ENCODE measurements at regions not wholly inside any gene's neighbourhood (a gene's known extent, or its start where the extent isn't known, plus 50 kb on each side); places are given as distances from the start of the nearest gene placed in this dataset.

DNA sequence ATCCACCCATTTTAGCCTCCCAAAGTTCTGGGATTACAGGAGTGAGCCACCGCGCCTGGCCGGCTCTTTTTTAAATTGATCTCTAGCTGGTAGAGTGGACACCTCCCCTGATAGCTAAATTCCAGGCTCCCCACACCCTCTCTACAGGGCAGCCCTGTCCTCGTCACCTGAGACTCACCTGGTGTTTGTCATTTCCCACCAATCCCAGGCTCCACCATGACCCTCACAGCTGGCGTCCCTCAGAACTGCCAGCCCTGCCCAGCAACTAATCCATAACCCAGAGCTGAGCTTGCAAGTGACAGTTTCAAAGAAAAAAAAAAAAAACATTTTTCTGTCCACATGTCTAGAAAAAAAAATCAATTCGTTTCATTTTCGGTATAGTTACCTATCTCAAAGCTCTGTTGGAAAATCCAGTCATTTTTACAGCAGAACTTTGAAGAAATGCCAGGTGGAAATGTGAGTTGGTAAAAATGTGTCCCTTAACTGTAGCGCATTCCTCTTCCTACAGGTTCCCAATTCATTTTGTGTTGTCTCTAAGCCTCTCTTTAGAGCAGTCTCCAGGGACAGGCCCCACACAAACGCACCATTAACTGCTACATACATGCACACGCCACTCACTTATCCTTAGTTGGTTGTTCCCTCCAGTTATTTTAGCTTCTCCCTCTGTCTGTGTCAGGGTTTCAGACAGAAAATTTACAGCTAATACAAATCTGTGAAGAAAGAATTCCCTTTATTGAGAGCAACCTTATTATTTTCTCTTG, 294.7 kb downstream of the FBXO15 start:
- H3K4me3 ChIP-seq (ENCODE audit: low read depth in 1 of 2, low read length in 2 of 2): no peak overlapping the region
- H3K4me1 ChIP-seq (ENCODE audit: control insufficient read depth in 2 of 2, insufficient read depth in 2 of 2, low read length in 1 of 2): no peaks in the 10 kb centered on the region
- WGBS, 2 donors: 49 to 52% methylated on average over 10 of the region's 10 CpGs
- no peak overlapping the region for H3K27ac ChIP-seq (ENCODE audit: low read depth in 2 of 2, low read length in 1 of 2)
- no peaks in the 10 kb centered on the region for H3K36me3 ChIP-seq (ENCODE audit: control insufficient read depth in 2 of 2, insufficient read depth in 2 of 2, low read length in 1 of 2)
- H3K27me3 ChIP-seq (ENCODE audit: control insufficient read depth in 1 of 2, insufficient read depth in 2 of 2, low read length in 2 of 2): no peaks in the 10 kb centered on the region
- peaks cover 0 to 4% of the 10 kb centered on the region in 2 donors for H3K9me3 ChIP-seq (ENCODE audit: control insufficient read depth in 2 of 2, insufficient read depth in 1 of 2, low read depth in 1 of 2, low read length in 1 of 2)

DNA sequence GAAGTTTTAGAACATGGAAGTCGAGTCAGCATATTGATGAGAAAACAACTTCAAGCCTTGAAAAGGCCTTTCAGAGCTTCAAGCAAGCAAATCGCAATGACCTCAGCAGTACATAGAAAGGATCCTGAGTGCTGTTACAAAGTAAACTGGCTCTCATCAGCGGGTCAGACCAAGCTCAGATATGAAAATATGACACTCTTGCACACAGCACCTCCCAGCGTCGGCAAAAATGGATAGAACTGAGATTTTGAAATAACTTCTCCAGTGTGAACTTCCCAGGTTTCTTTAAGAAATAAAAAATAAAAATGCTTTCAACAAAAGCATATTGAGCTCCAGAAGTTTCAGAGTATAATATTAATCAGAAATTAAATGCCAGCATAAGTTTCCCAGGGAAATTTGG, 296.9 kb downstream of the FBXO15 start:
- 79 to 85% methylated on average over 5 of the region's 5 CpGs for WGBS, 2 donors
- no peaks in the 10 kb centered on the region for H3K4me1 ChIP-seq (ENCODE audit: control insufficient read depth in 2 of 2, insufficient read depth in 2 of 2, low read length in 1 of 2)
- no peak overlapping the region for H3K27ac ChIP-seq (ENCODE audit: low read depth in 2 of 2, low read length in 1 of 2)
- no peak overlapping the region for H3K4me3 ChIP-seq (ENCODE audit: low read depth in 1 of 2, low read length in 2 of 2)
- no peaks in the 10 kb centered on the region for H3K27me3 ChIP-seq (ENCODE audit: control insufficient read depth in 1 of 2, insufficient read depth in 2 of 2, low read length in 2 of 2)
- no peaks in the 10 kb centered on the region for H3K9me3 ChIP-seq (ENCODE audit: control insufficient read depth in 2 of 2, insufficient read depth in 1 of 2, low read depth in 1 of 2, low read length in 1 of 2)
- no peaks in the 10 kb centered on the region for H3K36me3 ChIP-seq (ENCODE audit: control insufficient read depth in 2 of 2, insufficient read depth in 2 of 2, low read length in 1 of 2)

DNA sequence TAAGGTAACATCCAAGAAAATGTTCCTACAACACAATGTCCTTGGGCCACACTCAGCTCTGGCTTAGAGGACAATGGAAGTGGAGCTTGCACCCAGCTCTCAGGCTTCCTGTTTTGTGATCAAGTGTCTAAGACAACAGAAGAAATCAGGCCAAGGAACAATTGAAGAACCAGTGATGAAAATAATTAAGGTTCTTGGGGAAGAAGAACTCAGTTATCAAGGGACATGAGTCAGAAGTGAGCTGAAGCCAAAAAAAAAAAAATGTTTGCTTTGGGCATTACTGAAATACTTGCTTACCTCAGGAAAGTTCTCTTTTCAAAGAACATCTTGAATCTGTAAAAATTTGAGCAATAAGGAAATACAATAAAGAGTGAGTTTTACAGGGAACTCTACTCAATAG, 299.0 kb downstream of the FBXO15 start:
- H3K27ac ChIP-seq (ENCODE audit: low read depth in 2 of 2, low read length in 1 of 2): no peak overlapping the region
- no peaks in the 10 kb centered on the region for H3K27me3 ChIP-seq (ENCODE audit: control insufficient read depth in 1 of 2, insufficient read depth in 2 of 2, low read length in 2 of 2)
- no peaks in the 10 kb centered on the region for H3K9me3 ChIP-seq (ENCODE audit: control insufficient read depth in 2 of 2, insufficient read depth in 1 of 2, low read depth in 1 of 2, low read length in 1 of 2)
- H3K4me3 ChIP-seq (ENCODE audit: low read depth in 1 of 2, low read length in 2 of 2): no peak overlapping the region
- no peaks in the 10 kb centered on the region for H3K4me1 ChIP-seq (ENCODE audit: control insufficient read depth in 2 of 2, insufficient read depth in 2 of 2, low read length in 1 of 2)
- no peaks in the 10 kb centered on the region for H3K36me3 ChIP-seq (ENCODE audit: control insufficient read depth in 2 of 2, insufficient read depth in 2 of 2, low read length in 1 of 2)

DNA sequence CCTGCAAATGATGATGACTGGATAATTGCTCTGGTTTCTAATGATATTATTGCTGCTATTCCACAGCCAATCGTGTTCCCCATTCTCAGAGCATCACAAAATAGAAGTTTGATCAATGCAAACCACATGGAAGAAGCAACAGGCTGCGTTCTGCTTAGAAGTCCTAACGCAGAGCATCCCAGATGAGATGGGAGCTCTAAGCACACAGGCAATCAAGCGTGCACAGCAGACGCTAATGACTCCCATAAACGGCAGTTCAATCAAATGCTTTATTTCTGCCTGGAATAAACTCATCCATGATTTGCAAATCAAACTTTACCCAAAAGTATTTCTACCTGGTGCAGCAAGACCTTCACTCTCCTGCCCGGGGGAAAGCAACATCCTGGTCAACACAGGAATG, 304.2 kb downstream of the FBXO15 start:
- Histone ChIP-seq H3K9me3 (ENCODE audit: control insufficient read depth in 2 of 2, insufficient read depth in 1 of 2, low read depth in 1 of 2, low read length in 1 of 2) (no peaks in the 10 kb centered on the region), H3K4me1 (ENCODE audit: control insufficient read depth in 2 of 2, insufficient read depth in 2 of 2, low read length in 1 of 2) (no peaks in the 10 kb centered on the region), H3K27me3 (ENCODE audit: control insufficient read depth in 1 of 2, insufficient read depth in 2 of 2, low read length in 2 of 2) (no peaks in the 10 kb centered on the region), H3K36me3 (ENCODE audit: control insufficient read depth in 2 of 2, insufficient read depth in 2 of 2, low read length in 1 of 2) (no peaks in the 10 kb centered on the region), H3K4me3 (ENCODE audit: low read depth in 1 of 2, low read length in 2 of 2) (no peak overlapping the region), H3K27ac (ENCODE audit: low read depth in 2 of 2, low read length in 1 of 2) (no peak overlapping the region)
- WGBS, 2 donors: 54 to 66% methylated on average over 7 of the region's 7 CpGs

DNA sequence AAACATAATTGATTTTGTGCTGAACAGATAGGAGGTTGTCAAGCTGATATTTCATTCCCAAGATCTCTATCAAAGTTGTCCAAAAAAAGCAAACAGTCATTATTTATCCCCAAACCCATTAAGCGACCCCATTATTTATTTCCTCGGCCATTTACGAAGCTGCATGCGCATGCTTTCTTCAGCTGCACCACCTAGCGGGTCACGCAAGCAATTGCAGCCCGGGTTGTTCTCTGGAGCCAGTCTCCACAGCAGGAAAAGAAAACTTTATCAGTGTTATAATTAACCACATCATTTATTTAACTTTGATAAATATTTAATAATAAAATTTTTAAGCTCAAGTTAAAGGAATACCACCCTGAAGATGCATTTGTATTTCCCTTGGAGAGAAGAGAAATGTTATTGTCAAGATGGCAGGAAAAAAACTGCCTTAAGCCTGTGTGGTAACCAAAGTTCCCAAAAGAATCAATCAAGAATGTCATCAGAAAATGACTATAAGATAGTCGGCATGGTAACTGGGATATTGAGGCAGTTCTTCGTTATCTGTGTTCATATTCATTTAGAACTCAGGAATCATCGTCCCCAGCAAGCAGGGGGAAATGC, 304.7 kb downstream of the FBXO15 start:
- Histone ChIP-seq H3K27me3 (ENCODE audit: control insufficient read depth in 1 of 2, insufficient read depth in 2 of 2, low read length in 2 of 2) (no peaks in the 10 kb centered on the region), H3K27ac (ENCODE audit: low read depth in 2 of 2, low read length in 1 of 2) (no peak overlapping the region), H3K9me3 (ENCODE audit: control insufficient read depth in 2 of 2, insufficient read depth in 1 of 2, low read depth in 1 of 2, low read length in 1 of 2) (no peaks in the 10 kb centered on the region), H3K36me3 (ENCODE audit: control insufficient read depth in 2 of 2, insufficient read depth in 2 of 2, low read length in 1 of 2) (no peaks in the 10 kb centered on the region), H3K4me1 (ENCODE audit: control insufficient read depth in 2 of 2, insufficient read depth in 2 of 2, low read length in 1 of 2) (no peaks in the 10 kb centered on the region), H3K4me3 (ENCODE audit: low read depth in 1 of 2, low read length in 2 of 2) (no peak overlapping the region)
- 8 to 10% methylated on average over 10 of the region's 10 CpGs for WGBS, 2 donors

DNA sequence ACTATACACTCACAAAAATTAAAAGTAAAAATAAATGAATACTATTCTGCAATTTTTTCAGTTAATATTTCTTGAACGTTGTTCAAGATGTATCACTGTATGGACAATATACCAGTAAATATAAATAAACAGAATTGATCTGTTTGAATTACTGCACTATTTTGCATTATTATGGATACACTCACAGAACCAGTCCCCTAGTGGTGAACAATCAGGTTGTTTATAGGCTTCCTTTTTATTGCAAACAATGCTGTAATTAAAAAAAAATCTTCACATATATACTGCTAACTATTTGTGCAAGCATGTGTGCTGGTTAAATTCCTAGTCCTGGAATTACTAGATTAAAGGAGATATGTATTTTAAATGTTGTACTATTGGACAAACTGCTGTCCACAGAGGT, 306.0 kb downstream of the FBXO15 start:
- no peaks in the 10 kb centered on the region for H3K4me1 ChIP-seq (ENCODE audit: control insufficient read depth in 2 of 2, insufficient read depth in 2 of 2, low read length in 1 of 2)
- H3K9me3 ChIP-seq (ENCODE audit: control insufficient read depth in 2 of 2, insufficient read depth in 1 of 2, low read depth in 1 of 2, low read length in 1 of 2): no peaks in the 10 kb centered on the region
- H3K36me3 ChIP-seq (ENCODE audit: control insufficient read depth in 2 of 2, insufficient read depth in 2 of 2, low read length in 1 of 2): no peaks in the 10 kb centered on the region
- no peaks in the 10 kb centered on the region for H3K27me3 ChIP-seq (ENCODE audit: control insufficient read depth in 1 of 2, insufficient read depth in 2 of 2, low read length in 2 of 2)
- 64 to 71% methylated on average over 1 of the region's 1 CpG for WGBS, 2 donors
- no peak overlapping the region for H3K27ac ChIP-seq (ENCODE audit: low read depth in 2 of 2, low read length in 1 of 2)
- H3K4me3 ChIP-seq (ENCODE audit: low read depth in 1 of 2, low read length in 2 of 2): no peak overlapping the region

DNA sequence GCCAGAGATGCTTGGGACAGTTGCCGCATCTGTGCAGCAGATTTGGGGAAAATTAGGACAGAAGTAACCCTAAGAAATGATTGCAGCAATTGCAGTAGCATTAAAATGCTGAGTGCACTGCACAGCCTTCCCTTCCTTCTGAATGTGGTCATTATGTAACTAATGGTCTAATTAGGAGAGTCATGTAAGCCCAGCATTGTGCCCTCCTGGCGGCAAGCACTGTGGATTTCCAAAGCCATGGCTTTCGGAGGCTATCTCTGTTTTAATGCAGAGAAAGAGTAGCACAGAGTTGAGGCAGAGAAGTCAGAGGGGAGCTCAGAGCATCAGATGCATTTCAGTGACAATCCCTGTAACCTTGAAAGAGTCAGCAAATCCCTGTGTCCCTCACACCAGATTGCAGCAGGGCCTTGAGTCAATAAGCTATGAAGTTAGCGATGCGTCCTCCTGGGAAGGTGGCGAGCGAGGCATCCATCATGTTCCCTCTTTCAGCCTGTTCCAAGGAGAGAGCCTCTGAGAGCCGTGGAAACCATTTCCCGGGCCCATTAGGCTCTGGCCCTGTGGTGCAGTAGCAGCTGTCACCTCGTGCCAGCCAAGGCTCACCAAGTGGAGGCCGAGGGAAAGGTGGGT, 307.2 kb downstream of the FBXO15 start:
- Histone ChIP-seq H3K4me1 (ENCODE audit: control insufficient read depth in 2 of 2, insufficient read depth in 2 of 2, low read length in 1 of 2) (no peaks in the 10 kb centered on the region), H3K27ac (ENCODE audit: low read depth in 2 of 2, low read length in 1 of 2) (no peak overlapping the region), H3K9me3 (ENCODE audit: control insufficient read depth in 2 of 2, insufficient read depth in 1 of 2, low read depth in 1 of 2, low read length in 1 of 2) (no peaks in the 10 kb centered on the region), H3K27me3 (ENCODE audit: control insufficient read depth in 1 of 2, insufficient read depth in 2 of 2, low read length in 2 of 2) (no peaks in the 10 kb centered on the region), H3K4me3 (ENCODE audit: low read depth in 1 of 2, low read length in 2 of 2) (no peak overlapping the region), H3K36me3 (ENCODE audit: control insufficient read depth in 2 of 2, insufficient read depth in 2 of 2, low read length in 1 of 2) (no peaks in the 10 kb centered on the region)
- WGBS, 2 donors: 74 to 76% methylated on average over 11 of the region's 11 CpGs

DNA sequence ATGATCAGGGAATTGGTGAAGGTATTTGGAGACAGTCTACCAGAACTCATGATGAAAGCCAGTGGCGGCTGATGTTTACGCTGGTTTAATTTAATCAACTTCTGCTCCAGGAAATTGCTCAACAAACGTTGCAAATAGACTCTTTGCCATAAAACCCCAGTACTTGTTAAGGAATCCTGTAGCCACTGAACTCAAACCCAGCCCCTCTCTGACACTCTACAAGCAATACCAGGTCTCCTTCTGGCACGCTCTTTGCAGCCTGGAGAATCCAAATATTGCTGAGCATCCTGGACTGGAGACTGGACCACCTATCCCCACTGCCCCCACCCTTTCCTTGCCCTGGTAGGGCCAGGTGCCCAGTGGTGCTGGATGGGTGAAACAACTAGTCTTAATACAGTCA, 308.2 kb downstream of the FBXO15 start:
- Histone ChIP-seq H3K4me3 (ENCODE audit: low read depth in 1 of 2, low read length in 2 of 2) (no peak overlapping the region), H3K4me1 (ENCODE audit: control insufficient read depth in 2 of 2, insufficient read depth in 2 of 2, low read length in 1 of 2) (no peaks in the 10 kb centered on the region), H3K36me3 (ENCODE audit: control insufficient read depth in 2 of 2, insufficient read depth in 2 of 2, low read length in 1 of 2) (no peaks in the 10 kb centered on the region), H3K27me3 (ENCODE audit: control insufficient read depth in 1 of 2, insufficient read depth in 2 of 2, low read length in 2 of 2) (no peaks in the 10 kb centered on the region), H3K9me3 (ENCODE audit: control insufficient read depth in 2 of 2, insufficient read depth in 1 of 2, low read depth in 1 of 2, low read length in 1 of 2) (no peaks in the 10 kb centered on the region), H3K27ac (ENCODE audit: low read depth in 2 of 2, low read length in 1 of 2) (no peak overlapping the region)
- WGBS, 2 donors: 76 to 78% methylated on average over 4 of the region's 4 CpGs

DNA sequence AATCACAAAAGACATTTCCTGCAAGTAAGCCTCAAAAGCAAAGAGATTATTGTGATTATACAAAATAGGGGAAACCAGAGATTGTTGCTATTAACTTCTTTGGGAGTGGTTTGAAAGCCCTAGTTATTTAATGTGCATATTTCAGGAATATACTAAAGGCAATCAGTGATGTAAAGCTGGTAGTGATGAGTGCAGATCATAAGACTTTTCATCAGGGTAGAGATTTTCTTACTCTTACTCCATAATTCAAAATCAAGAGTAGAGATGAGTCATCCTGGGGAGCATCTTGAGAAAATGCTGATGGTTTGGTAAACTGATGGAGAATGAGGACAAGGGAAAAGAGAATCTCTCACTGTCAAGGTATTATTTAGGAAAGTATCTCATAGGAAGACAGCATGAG, 309.5 kb downstream of the FBXO15 start:
- Histone ChIP-seq H3K36me3 (ENCODE audit: control insufficient read depth in 2 of 2, insufficient read depth in 2 of 2, low read length in 1 of 2) (no peaks in the 10 kb centered on the region), H3K27me3 (ENCODE audit: control insufficient read depth in 1 of 2, insufficient read depth in 2 of 2, low read length in 2 of 2) (no peaks in the 10 kb centered on the region), H3K4me3 (ENCODE audit: low read depth in 1 of 2, low read length in 2 of 2) (no peak overlapping the region), H3K27ac (ENCODE audit: low read depth in 2 of 2, low read length in 1 of 2) (no peak overlapping the region), H3K9me3 (ENCODE audit: control insufficient read depth in 2 of 2, insufficient read depth in 1 of 2, low read depth in 1 of 2, low read length in 1 of 2) (no peaks in the 10 kb centered on the region), H3K4me1 (ENCODE audit: control insufficient read depth in 2 of 2, insufficient read depth in 2 of 2, low read length in 1 of 2) (no peaks in the 10 kb centered on the region)
